ENCODE measurements at regions not wholly inside any gene's neighbourhood (a gene's known extent, or its start where the extent isn't known, plus 50 kb on each side); places are given as distances from the start of the nearest gene placed in this dataset.

GRCh38 chr4:30811296-30811695, 91.1 kb downstream of the PCDH7 start:
- TF ChIP-seq CTCF (IDR thresholded peaks at IDR 0.05) (no peak), POLR2A (IDR thresholded peaks at IDR 0.05) (no peak)
